Right lobe of liver (tissue), 6 donors: ENCODE measurements at regions not wholly inside any gene's neighbourhood (a gene's known extent, or its start where the extent isn't known, plus 50 kb on each side); places are given as distances from the start of the nearest gene placed in this dataset.
"Not testable (repeated sequence)": the region's sequence is repeated elsewhere in the genome, so short reads cannot be mapped to it uniquely, and the experiment has no call there.

Experiments used
- ATAC-seq, 4 donors: fragments of 200-7000 bp; cut with Tn5 transposase; one replicate each; pipeline ENCODE4 v1.9.1; 2020; ENCODE audit warnings: mild to moderate bottlenecking in 4 of 4, moderate library complexity in 4 of 4
- DNase-seq, 3 donors: peaks; one replicate each; pipeline ENCODE4 v3.0.0-alpha.2; 2020
- H3K27ac ChIP-seq, 3 donors: fragments of 200-600 bp; one replicate each; pipeline ENCODE4 v1.8.0; 2022
- H3K27me3 ChIP-seq, 2 donors: fragments of 200-600 bp; one replicate each; pipeline ENCODE4 v1.8.0; 2022
- H3K36me3 ChIP-seq, 4 donors: fragments of 200-600 bp; sonication (generic) in 1 of 4; one replicate each; pipeline versions ENCODE4 v1.5.1 to v1.8.0; 2017 to 2022; ENCODE audit warnings: control low read depth in 1 of 4
- H3K4me1 ChIP-seq, 4 donors: fragments of 200-600 bp; sonication (generic) in 1 of 4; one replicate each; pipeline versions ENCODE4 v1.5.1 to v1.8.0; 2017 to 2022; ENCODE audit warnings: control low read depth in 1 of 4
- H3K4me3 ChIP-seq, 3 donors: fragments of 200-600 bp; one replicate each; pipeline ENCODE4 v1.8.0; 2022
- H3K9me3 ChIP-seq, 4 donors: fragments of 200-600 bp; sonication (generic) in 1 of 4; one replicate each; pipeline versions ENCODE4 v1.5.1 to v1.8.0; 2017 to 2022; ENCODE audit warnings: control low read depth in 1 of 4
- POLR2A ChIP-seq: fragments of 450-650 bp; IDR thresholded peaks from one replicate; pipeline ENCODE4 v1.6.1; 2017; ENCODE audit warnings: antibody characterized with exemption, mild to moderate bottlenecking
- WGBS: methylation state at CpG from one replicate; pipeline ENCODE4 v1.1.6; 2018; ENCODE audit warnings: low coverage, low lambda C conversion rate; ENCODE audit not compliant: insufficient coverage; ENCODE audit errors: missing lambda C conversion rate; 5-methylcytosine and 5-hydroxymethylcytosine counted together
- intact Hi-C, 2 donors: fragments of 100-400 bp; cut with DNase I; formaldehyde crosslinking; loops; one replicate each; pipeline versions ENCODE4 v1.11.2 to v1.14.1; 2022
- TF ChIP-seq, protein P1 (sequence below), 4 donors: fragments of 200-600 bp in 3 of 4; fragments of 450-650 bp in 1 of 4; IDR thresholded peaks; one replicate each; pipeline versions ENCODE4 v1.5.1 to v1.8.0; 2016 to 2022; ENCODE audit warnings: antibody characterized with exemption in 4 of 4, mild to moderate bottlenecking in 2 of 4
- donor health status: DM: no; HTN: yes; CAD: no.
- donor health status: DM: no; HTN: no; CAD: no.
- donor health status: DM: no; HTN: no; CAD: no.
- donor health status: DM: no; HTN: yes; CAD: no.
- donor health status: DM: no; HTN: yes; CAD: no.

DNA sequence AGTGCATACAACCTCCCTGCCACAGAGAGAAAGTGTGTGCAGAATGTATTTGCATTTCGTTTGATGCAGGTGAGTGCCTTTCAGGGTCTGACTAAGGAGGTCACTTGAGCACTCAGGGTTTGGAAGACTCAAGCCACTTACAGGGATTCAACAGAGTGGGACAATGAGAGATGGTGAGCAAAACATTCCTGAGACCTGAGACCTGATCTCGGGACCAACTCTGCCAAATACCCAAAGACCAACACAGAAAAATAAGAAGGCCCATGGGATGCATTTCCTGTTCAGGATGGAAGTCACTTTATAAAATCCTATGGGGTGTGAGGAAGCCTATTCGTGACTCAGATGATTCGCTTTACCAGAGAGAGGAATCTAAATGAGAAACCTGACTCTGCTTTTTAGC is 65.2 kb upstream of the LARGE1 start:
- 82% methylated on average over 4 of the region's 4 CpGs for WGBS
- H3K27ac ChIP-seq, result peak overlapping the region in 1 of 3 donors; percentile 46
- DNase-seq (no peak), ATAC-seq (no peak)
- H3K4me1 ChIP-seq, result peaks cover 0 to 18% (median 5%) of the 10 kb centered on the region in 4 donors
- no peak overlapping the region for H3K4me3 ChIP-seq
- no peaks in the 10 kb centered on the region for H3K36me3 ChIP-seq
- no peaks in the 10 kb centered on the region for H3K9me3 ChIP-seq
- TF ChIP-seq, protein P1, sequence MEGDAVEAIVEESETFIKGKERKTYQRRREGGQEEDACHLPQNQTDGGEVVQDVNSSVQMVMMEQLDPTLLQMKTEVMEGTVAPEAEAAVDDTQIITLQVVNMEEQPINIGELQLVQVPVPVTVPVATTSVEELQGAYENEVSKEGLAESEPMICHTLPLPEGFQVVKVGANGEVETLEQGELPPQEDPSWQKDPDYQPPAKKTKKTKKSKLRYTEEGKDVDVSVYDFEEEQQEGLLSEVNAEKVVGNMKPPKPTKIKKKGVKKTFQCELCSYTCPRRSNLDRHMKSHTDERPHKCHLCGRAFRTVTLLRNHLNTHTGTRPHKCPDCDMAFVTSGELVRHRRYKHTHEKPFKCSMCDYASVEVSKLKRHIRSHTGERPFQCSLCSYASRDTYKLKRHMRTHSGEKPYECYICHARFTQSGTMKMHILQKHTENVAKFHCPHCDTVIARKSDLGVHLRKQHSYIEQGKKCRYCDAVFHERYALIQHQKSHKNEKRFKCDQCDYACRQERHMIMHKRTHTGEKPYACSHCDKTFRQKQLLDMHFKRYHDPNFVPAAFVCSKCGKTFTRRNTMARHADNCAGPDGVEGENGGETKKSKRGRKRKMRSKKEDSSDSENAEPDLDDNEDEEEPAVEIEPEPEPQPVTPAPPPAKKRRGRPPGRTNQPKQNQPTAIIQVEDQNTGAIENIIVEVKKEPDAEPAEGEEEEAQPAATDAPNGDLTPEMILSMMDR (IDR thresholded peaks at IDR 0.05), result no peak
- TF ChIP-seq POLR2A, result no peak
- intact Hi-C loops, result no loop called here
- no peaks in the 10 kb centered on the region for H3K27me3 ChIP-seq

DNA sequence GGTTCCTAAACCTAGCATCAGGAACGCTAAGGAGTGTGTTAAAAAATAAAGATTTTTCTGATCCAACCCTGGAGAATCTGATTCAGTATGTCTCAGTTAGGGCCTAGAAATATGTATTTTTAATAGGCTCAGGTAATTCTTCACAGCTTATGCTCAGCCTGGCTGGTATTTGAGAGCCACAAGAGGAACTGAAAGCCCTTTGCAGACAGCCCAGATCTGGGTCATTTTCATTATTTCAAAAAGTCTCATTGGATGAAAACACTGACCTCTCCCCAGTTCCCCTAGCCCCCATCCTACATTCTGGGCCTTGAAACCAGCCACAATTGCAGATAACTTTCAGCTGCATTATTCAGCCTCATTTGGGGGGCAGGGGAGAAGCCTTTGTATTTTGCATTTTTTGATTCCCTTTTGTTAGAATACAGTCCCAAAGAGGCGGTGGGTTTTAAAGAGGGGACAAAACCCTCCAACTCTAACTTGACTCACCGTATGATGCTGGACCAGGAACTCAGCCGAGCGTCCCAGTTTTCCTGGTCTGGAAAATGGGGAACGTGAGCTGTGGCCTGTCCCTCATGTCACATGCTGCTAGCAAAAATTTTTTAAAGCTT is 66.0 kb upstream of the LARGE1 start:
- 70% methylated on average over 6 of the region's 6 CpGs for WGBS
- no peak for ATAC-seq
- H3K36me3 ChIP-seq, result no peaks in the 10 kb centered on the region
- H3K27me3 ChIP-seq, result no peaks in the 10 kb centered on the region
- no peaks in the 10 kb centered on the region for H3K9me3 ChIP-seq
- no peak overlapping the region for H3K4me3 ChIP-seq
- H3K4me1 ChIP-seq, result peaks cover 0 to 18% (median 5%) of the 10 kb centered on the region in 4 donors
- no peak for TF ChIP-seq POLR2A
- TF ChIP-seq, protein P1 (IDR thresholded peaks at IDR 0.05), result no peak
- intact Hi-C loops, result no loop called here
- no peak for DNase-seq
- no peak overlapping the region for H3K27ac ChIP-seq

DNA sequence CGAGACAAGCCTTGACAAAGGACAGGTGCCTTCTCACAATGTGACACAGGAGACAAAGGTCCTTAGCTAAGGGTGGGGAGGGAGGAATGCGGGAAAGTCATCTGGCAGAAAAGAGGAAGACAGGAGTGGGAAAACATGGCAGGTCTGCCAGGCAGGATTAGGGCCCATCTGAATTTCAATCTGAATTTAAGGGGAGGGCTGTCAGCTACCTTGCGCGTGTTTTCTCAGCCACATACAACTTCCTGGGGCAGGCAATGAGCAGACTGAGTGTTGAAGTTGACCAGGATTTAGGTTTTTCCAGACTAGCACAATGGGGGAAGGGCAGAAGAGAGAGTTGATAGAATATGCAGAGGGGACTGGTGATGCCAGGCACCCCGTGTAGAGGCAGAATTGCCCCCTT is 66.7 kb upstream of the LARGE1 start:
- Histone ChIP-seq H3K4me1 (peaks cover 0 to 23% (median 8%) of the 10 kb centered on the region in 4 donors), H3K36me3 (no peaks in the 10 kb centered on the region), H3K27ac (no peak overlapping the region), H3K9me3 (no peaks in the 10 kb centered on the region), H3K4me3 (no peak overlapping the region), H3K27me3 (no peaks in the 10 kb centered on the region)
- intact Hi-C loops, result no loop called here
- ATAC-seq (no peak), DNase-seq (no peak)
- WGBS, result 48% methylated on average over 3 of the region's 5 CpGs
- TF ChIP-seq POLR2A, result no peak
- TF ChIP-seq, protein P1 (IDR thresholded peaks at IDR 0.05), result no peak

DNA sequence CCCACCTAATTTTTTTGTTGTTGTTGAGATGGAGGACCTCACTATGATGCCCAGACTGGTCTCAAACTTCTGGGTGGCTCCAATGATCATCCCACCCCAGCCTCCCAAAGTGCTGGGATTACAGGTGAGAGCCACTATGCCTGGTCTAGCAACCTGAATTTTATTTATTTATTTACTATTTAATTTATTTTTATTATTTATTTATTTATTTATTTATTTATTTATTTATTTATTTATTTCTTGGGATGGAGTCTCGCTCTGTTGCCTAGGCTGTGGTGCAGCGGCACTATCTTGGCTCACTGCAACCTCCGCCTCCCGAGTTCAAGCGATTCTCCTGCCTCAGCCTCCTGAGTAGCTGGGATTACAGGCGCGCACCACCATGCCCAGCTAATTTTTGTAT is 69.0 kb upstream of the LARGE1 start:
- H3K36me3 ChIP-seq, DNase-seq, H3K4me3 ChIP-seq, H3K27ac ChIP-seq, H3K9me3 ChIP-seq, ATAC-seq, H3K27me3 ChIP-seq, intact Hi-C loops: not testable (repeated sequence)
- WGBS, result 100% methylated on average over 4 of the region's 7 CpGs
- peaks cover 0 to 21% (median 4%) of the 10 kb centered on the region in 4 donors for H3K4me1 ChIP-seq

DNA sequence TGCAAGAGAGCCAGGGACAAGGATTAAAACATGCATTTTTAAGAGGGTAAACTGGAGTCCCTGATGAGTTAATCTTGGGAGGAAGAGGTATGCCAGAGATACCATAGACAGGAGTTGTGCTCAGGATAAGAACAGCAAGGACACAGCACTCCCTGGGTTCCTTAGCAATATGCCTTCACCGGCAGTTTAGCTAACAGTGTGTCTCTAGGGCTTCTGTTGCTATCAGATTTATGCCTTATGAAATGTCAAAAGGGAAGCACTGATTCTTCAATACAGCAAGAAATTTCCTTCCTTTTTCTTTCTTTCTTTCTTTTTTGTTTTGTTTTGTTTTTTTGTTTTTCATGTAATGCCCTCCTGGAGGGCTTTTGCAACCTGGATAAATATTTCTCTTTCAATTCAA is 71.3 kb upstream of the LARGE1 start:
- WGBS, result 44% methylated on average over 1 of the region's 1 CpG
- H3K4me1 ChIP-seq, result peaks cover 0 to 21% (median 4%) of the 10 kb centered on the region in 4 donors

More for the DNA sequence above, 71.3 kb upstream of the LARGE1 start:
- Histone ChIP-seq H3K4me3 (no peak overlapping the region), H3K36me3 (no peaks in the 10 kb centered on the region), H3K27me3 (no peaks in the 10 kb centered on the region), H3K27ac (no peak overlapping the region), H3K9me3 (no peaks in the 10 kb centered on the region)
- intact Hi-C loops, result no loop called here
- ATAC-seq (peak in 2 of 4 donors; percentile 30 to 36), DNase-seq (no peak)
- TF ChIP-seq, protein P1 (IDR thresholded peaks at IDR 0.05), result no peak
- TF ChIP-seq POLR2A, result no peak
